ENCODE measurements at regions not wholly inside any gene's neighbourhood (a gene's known extent, or its start where the extent isn't known, plus 50 kb on each side); places are given as distances from the start of the nearest gene placed in this dataset.
A peak's percentile ranks its signal among the peaks of the same experiment; 100 is the strongest.

GRCh38 chr4:75207902-75208301, 275.0 kb downstream of the PARM1 start (continued):
- TF ChIP-seq ZBTB26 (CRISPR knock-in tag; IDR thresholded peaks at IDR 0.05) (no peak), IRF1 (CRISPR knock-in tag; IDR thresholded peaks at IDR 0.05; ENCODE audit: borderline replicate concordance) (no peak), PHTF2 (CRISPR knock-in tag; IDR thresholded peaks at IDR 0.05) (no peak), TBP (optimal IDR thresholded peaks at IDR 0.05; ENCODE audit: low read depth, low read length) (no peak), ZNF165 (CRISPR knock-in tag; IDR thresholded peaks at IDR 0.05; ENCODE audit: borderline replicate concordance) (no peak), TEAD4 (IDR thresholded peaks at IDR 0.05; ENCODE audit: low read length) (no peak), TEAD4 (CRISPR knock-in tag; IDR thresholded peaks at IDR 0.05; ENCODE audit: borderline replicate concordance) (no peak), SLC30A9 (CRISPR knock-in tag; IDR thresholded peaks at IDR 0.05) (no peak), SIN3B (IDR thresholded peaks at IDR 0.05; ENCODE audit: low read depth) (no peak)

GRCh38 chr4:75195111-75195510, 262.2 kb downstream of the PARM1 start:
- H3K79me2 ChIP-seq (ENCODE audit: control insufficient read depth, insufficient read depth, low read length), result no peaks in the 10 kb centered on the region
- peak; percentile 17; the same call in 1 of the 2 replicates for TF ChIP-seq CBFA2T3 (IDR thresholded peaks at IDR 0.05)
- no peak for TF ChIP-seq GTF2A2 (tag; IDR thresholded peaks at IDR 0.05)
- H2AFZ ChIP-seq (ENCODE audit: low read depth, low read length), result no peak overlapping the region
- WGBS (ENCODE audit: insufficient coverage, low coverage, missing lambda C conversion rate), result 1% methylated on average over 5 of the region's 7 CpGs
- no TSS peak for BruUV-seq (replicated peaks)
- H3K27me3 ChIP-seq (ENCODE audit: control insufficient read depth in 2 of 2, insufficient read depth in 2 of 2, low read length in 2 of 2), result peaks cover 0 to 9% of the 10 kb centered on the region in 2 experiments; a peak in 1 of 5 replicates
- FAIRE-seq (no peak), DNase-seq (ENCODE audit: extremely low read depth in 1 of 4, low spot score in 3 of 4) (peak in 1 of 4 experiments; percentile 11), ATAC-seq (no peak)
- in situ Hi-C loops (cut with MboI) (no loop called here), intact Hi-C loops (cut with micrococcal nuclease) (no loop called here)
- no peak overlapping the region for H3K4me3 ChIP-seq
- no peak overlapping the region for H3K4me2 ChIP-seq (ENCODE audit: insufficient read depth, low read length)
- ChIA-PET CTCF (ENCODE audit: low intra/inter-chr PET ratio) (no interaction called here), POLR2A (no interaction called here)
- no peaks in the 10 kb centered on the region for H4K20me1 ChIP-seq (replicated peaks; ENCODE audit: control insufficient read depth, insufficient read depth, low read length)
- H3K4me1 ChIP-seq (replicated peaks in 1 of 2; ENCODE audit: control insufficient read depth in 2 of 2, insufficient read depth in 2 of 2, low read length in 2 of 2), result no peaks in the 10 kb centered on the region
- no peak overlapping the region for H3K9ac ChIP-seq (ENCODE audit: insufficient read depth in 1 of 2, low read depth in 2 of 2, low read length in 2 of 2)
- H3K36me3 ChIP-seq (ENCODE audit: control insufficient read depth, insufficient read depth, low read length), result no peaks in the 10 kb centered on the region
- no peaks in the 10 kb centered on the region for H3K9me1 ChIP-seq (ENCODE audit: control insufficient read depth, insufficient read depth, low read length)
- H3K27ac ChIP-seq (ENCODE audit: extremely low read depth, low read depth, low read length), result no peak overlapping the region
- no peaks in the 10 kb centered on the region for H3K9me3 ChIP-seq (replicated peaks; ENCODE audit: control insufficient read depth, insufficient read depth, low read depth, low read length)
